HG03139 (cell line): ENCODE measurements at regions not wholly inside any gene's neighbourhood (a gene's known extent, or its start where the extent isn't known, plus 50 kb on each side); places are given as distances from the start of the nearest gene placed in this dataset.
"Not testable (repeated sequence)": the region's sequence is repeated elsewhere in the genome, so short reads cannot be mapped to it uniquely, and the experiment has no call there.

Experiments used
- ATAC-seq: cut with Tn5 transposase; IDR thresholded peaks from one replicate; pipeline ENCODE4 v1.9.1; 2021; ENCODE audit not compliant: unreplicated experiment

GRCh38 chr16:16992975-16993765, 477.6 kb downstream of the XYLT1 start:
- no peak for ATAC-seq

- ATAC-seq, result no peak
Measured at GRCh38 chr16:16994831-16995230, 475.9 kb downstream of the XYLT1 start.

GRCh38 chr16:16996827-16997226, 473.9 kb downstream of the XYLT1 start:
- ATAC-seq, result no peak

GRCh38 chr16:16997349-16997748, 473.4 kb downstream of the XYLT1 start:
- no peak for ATAC-seq

- ATAC-seq, result no peak
Measured at GRCh38 chr16:17001471-17001870, 469.3 kb downstream of the XYLT1 start.

GRCh38 chr16:17002565-17002964, 468.2 kb downstream of the XYLT1 start:
- ATAC-seq, result no peak

GRCh38 chr16:17005963-17006362, 464.8 kb downstream of the XYLT1 start:
- ATAC-seq, result not testable (repeated sequence)

GRCh38 chr16:17011712-17012111, 459.0 kb downstream of the XYLT1 start:
- no peak for ATAC-seq

- no peak for ATAC-seq
Measured at GRCh38 chr16:17013038-17013437, 457.7 kb downstream of the XYLT1 start.

GRCh38 chr16:17014484-17015121, 456.2 kb downstream of the XYLT1 start:
- no peak for ATAC-seq

- no peak for ATAC-seq
Measured at GRCh38 chr16:17015702-17016101, 455.1 kb downstream of the XYLT1 start.

GRCh38 chr16:17017442-17017841, 453.3 kb downstream of the XYLT1 start:
- ATAC-seq, result no peak

- no peak for ATAC-seq
Measured at GRCh38 chr16:17018585-17018939, 452.2 kb downstream of the XYLT1 start.

- no peak for ATAC-seq
Measured at GRCh38 chr16:17019366-17019765, 451.4 kb downstream of the XYLT1 start.

GRCh38 chr16:17023606-17024005, 447.2 kb downstream of the XYLT1 start:
- no peak for ATAC-seq

GRCh38 chr16:17024514-17024913, 446.2 kb downstream of the XYLT1 start:
- ATAC-seq, result no peak

GRCh38 chr16:17026600-17027242, 444.0 kb downstream of the XYLT1 start:
- peak; percentile 58 for ATAC-seq

- ATAC-seq, result peak; percentile 44
Measured at GRCh38 chr16:17027488-17028129, 443.2 kb downstream of the XYLT1 start.

GRCh38 chr16:17029602-17030350, 441.0 kb downstream of the XYLT1 start:
- no peak for ATAC-seq

GRCh38 chr16:17031484-17032268, 439.1 kb downstream of the XYLT1 start:
- ATAC-seq, result no peak
